ENCODE measurements at regions not wholly inside any gene's neighbourhood (a gene's known extent, or its start where the extent isn't known, plus 50 kb on each side); places are given as distances from the start of the nearest gene placed in this dataset.

GRCh38 chr6:19042420-19042819, 655.3 kb downstream of the RNF144B start:
- DNase-seq: no peak

GRCh38 chr6:19050765-19051164, 663.6 kb downstream of the RNF144B start:
- DNase-seq: no peak

DNA sequence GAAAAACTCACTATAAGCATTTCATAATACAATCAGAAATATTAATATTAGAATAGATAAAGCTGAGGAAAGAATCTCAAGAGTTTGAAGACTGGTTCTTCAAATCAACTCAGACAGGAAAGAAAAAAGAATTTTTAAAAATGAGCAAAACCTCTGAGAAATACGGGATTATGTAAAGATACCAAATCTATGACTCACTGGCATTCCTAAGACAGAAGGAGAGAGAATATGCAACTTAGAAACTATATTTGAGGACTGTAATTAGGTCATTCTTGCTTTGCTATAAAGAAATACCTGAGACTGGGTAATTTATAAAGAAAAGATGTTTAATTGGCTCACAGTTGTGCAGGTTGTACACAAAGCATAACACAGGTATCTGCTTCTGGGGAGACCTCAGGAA, 665.1 kb downstream of the RNF144B start:
- DNase-seq: no peak

GRCh38 chr6:19059102-19059501, 672.0 kb downstream of the RNF144B start:
- DNase-seq: no peak

- DNase-seq: no peak
Observed at GRCh38 chr6:19067165-19067564, 680.0 kb downstream of the RNF144B start.

DNA sequence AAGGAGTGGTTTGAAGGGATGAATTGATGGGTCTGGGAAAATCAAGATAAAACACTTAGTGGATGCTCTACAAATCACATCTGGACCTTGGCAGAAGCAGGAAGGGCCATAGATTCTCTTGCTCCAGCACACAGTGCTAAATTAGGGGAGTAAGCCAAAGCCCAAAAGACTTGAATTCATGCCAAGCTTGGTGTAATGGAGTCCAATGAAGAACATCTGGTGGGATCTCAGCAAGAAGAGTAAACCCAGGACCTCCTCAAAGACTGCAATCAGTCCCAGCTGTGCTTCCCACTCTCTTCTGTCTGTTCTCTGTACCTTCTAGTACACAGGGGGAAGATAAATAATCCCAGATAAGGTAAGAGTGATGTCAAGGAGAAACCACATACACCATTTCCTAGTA, 683.4 kb downstream of the RNF144B start:
- no peak for DNase-seq

GRCh38 chr6:19083801-19084200, 696.7 kb downstream of the RNF144B start:
- no peak for DNase-seq

GRCh38 chr6:19086480-19086879, 699.3 kb downstream of the RNF144B start:
- no peak for DNase-seq

DNA sequence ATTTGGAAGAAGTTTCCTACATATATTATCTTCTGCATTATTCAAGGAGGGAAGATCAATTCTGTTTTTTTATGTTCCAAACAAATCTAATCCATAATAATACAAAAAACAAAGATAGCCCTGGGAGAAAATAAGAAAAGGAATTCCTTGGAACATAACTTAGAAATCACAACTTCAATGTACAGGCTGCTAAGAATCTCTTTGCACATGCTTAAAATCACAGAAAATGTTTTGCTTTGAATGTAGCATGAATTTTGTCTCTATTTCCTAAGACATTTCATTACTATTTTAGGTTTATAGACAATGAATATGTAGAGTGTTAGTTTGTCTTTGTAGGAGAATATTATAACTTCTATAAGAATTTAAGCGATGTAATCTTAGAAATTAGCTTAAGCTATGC, 700.1 kb downstream of the RNF144B start:
- no peak for DNase-seq

- DNase-seq: no peak
Observed at GRCh38 chr6:19087897-19088296, 700.7 kb downstream of the RNF144B start.

DNA sequence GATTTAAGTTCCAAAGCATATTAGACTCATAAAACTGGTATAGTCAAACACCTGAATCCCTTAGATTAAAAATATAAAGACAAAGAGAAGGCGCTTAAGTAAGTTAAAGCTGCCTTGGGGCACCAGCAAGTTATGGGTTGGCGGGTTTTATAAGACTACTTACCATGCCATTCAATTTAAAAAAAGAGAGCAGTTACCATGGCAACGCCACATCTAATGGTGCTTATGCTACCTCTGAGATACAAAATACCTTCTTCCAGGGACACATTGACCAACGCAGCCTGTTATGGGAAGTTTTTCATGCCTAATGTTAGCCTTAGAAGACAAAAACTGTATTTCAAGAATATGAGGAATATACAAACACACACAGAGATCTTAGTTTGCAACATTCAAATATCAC, 713.6 kb downstream of the RNF144B start:
- DNase-seq: no peak

- DNase-seq: no peak
Observed at GRCh38 chr6:19102936-19103335, 715.8 kb downstream of the RNF144B start.

- DNase-seq: no peak
Observed at GRCh38 chr6:19107468-19107867, 720.3 kb downstream of the RNF144B start.

- no peak for DNase-seq
Observed at GRCh38 chr6:19121521-19121920, 715.6 kb upstream of the ID4 start.

GRCh38 chr6:19127081-19127480, 710.1 kb upstream of the ID4 start:
- DNase-seq: no peak

- DNase-seq: no peak
Observed at GRCh38 chr6:19128701-19129100, 708.5 kb upstream of the ID4 start.

DNA sequence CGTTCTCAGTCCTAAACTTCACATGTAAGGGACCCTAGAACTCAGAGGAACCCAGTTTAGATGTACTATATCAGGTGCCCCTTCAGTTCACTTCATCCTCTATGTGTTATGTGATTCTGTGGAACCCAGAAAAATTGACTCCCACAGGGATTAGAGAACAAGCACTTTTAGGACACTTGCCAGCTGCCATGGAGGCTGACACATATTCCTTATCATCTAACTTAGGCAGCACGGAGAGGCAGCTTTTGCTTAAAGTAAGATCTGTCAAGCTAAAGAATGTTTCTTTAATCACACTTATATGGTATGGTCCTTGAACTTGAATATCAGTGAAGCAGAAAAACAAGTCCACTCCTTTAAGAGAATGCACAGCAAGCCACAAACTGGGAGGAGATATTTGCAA, 701.5 kb upstream of the ID4 start:
- DNase-seq: no peak

- no peak for DNase-seq
Observed at GRCh38 chr6:19137505-19137904, 699.7 kb upstream of the ID4 start.

- DNase-seq: no peak
Observed at GRCh38 chr6:19142275-19142674, 694.9 kb upstream of the ID4 start.

DNA sequence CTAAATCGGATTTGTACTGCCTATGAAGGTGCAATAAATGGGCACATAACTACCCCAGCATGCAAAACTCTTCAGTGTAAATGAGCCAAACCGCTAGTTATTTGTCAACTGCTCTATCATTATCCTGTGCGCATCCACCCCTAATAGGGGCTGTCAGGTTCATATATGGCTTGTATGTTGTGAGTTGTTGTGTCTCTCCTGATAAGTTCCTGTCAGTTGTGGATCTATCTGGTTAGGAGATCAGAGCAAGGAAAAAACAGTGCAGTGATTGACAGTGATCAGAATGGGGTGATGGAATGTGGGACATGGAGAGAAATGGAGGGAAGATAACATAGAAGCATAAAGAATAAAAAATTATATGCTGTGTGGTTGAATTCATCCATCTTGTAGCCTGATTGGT, 686.9 kb upstream of the ID4 start:
- no peak for DNase-seq

DNA sequence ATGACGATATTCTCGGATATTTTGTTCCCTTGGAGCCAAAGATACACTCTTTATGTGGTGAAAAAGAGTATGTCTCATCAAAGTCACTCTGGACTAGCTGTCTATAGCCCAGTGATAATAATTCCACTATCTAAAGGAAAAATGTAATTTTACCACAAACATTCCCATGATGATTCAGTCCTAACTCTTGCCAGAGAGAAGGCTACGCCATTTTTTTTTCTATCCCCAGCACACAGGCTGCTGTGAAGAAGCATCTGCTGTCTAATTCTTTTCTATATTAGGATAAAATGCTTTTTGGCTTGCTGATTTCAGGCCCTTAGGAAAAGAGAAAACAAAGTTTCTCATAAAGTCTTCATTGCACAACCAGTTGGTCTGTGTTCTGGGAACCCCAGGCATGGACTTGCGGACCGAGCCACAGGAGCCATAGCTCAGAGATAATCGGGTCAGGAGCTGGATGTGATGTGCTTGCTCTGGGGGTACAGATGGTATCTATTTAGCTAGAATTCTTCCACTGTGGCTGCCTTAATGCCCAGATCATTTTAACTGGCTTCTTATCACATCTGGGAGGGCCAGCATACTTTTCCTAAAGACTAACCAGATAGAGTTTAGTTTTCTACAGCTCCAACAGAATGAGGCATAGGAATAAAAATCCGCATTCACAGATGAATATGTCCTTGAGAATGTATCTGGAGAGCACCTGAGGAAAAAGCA, 683.7 kb upstream of the ID4 start:
- DNase-seq: no peak

DNA sequence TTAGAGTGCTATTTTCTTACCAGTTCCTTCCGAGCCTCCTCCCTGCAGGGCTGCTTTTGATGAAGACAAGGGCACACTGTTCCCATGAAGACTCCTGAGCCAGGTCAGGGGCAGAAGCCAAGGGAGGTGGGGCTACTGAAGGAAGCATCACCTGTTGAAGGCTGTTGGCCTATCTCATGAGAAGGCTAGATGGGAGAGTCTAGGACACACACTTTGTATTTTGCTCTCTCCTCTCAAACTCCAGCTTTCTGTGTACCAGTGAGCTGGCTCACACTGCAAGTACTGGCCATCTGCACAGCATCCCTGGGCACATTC, 683.2 kb upstream of the ID4 start:
- DNase-seq: no peak

GRCh38 chr6:19156443-19156842, 680.7 kb upstream of the ID4 start:
- no peak for DNase-seq

- no peak for DNase-seq
Observed at GRCh38 chr6:19157486-19157885, 679.7 kb upstream of the ID4 start.

GRCh38 chr6:19158586-19158985, 678.6 kb upstream of the ID4 start:
- no peak for DNase-seq

GRCh38 chr6:19159089-19159488, 678.1 kb upstream of the ID4 start:
- DNase-seq: no peak
